ENCODE measurements at regions not wholly inside any gene's neighbourhood (a gene's known extent, or its start where the extent isn't known, plus 50 kb on each side); places are given as distances from the start of the nearest gene placed in this dataset.

DNA sequence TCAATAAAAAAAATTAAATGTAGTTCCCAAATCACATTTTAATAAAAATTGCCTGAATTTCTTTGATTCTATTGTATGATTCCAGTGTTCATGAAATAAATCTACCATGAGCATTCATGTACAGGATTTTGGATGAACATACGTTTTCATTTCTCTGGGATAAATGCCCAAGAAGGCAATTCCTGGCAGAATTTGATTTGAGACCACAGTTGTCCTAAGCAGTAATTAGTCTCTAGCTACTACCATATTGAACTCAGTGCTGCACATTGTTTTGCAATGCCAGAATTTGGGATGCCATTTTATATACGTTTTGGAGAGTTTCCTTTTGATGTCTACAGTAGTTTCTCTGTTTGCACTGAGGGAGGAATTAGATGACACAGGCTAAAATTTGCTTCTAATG is 265.3 kb upstream of the HS3ST5 start:
- TF ChIP-seq BCL11A (IDR thresholded peaks at IDR 0.05; ENCODE audit: low read depth in 2 of 2, low read length in 2 of 2) (no peak), KDM5A (IDR thresholded peaks at IDR 0.05; ENCODE audit: low read length) (no peak), SIN3A (conservative IDR thresholded peaks at IDR 0.05 in 1 of 2, IDR thresholded peaks at IDR 0.05 in 1 of 2; ENCODE audit: low read depth in 1 of 2, low read length in 2 of 2) (no peak), HDAC2 (IDR thresholded peaks at IDR 0.05; ENCODE audit: borderline replicate concordance in 1 of 2, low read depth in 2 of 2, low read length in 2 of 2) (no peak), RBBP5 (IDR thresholded peaks at IDR 0.05; ENCODE audit: borderline replicate concordance, low read depth, low read length) (no peak)
- no peak overlapping the region for H2AFZ ChIP-seq (ENCODE audit: low read length)
- DNase-seq (ENCODE audit: low read depth in 1 of 2, low spot score in 2 of 2) (no peak), FAIRE-seq (no peak)
- no peak overlapping the region for H2BK15ac ChIP-seq (ENCODE audit: low read length)
- no peak overlapping the region for H2BK120ac ChIP-seq (replicated peaks; ENCODE audit: low read depth, low read length)
- H2BK5ac ChIP-seq (ENCODE audit: low read depth, low read length) = no peak overlapping the region
- POLR2A ChIA-PET (ENCODE audit: partially characterized antibody) = no interaction called here
- H3K4ac ChIP-seq (replicated peaks; ENCODE audit: insufficient read length, low read depth, low read length) = no peak overlapping the region
- no peaks in the 10 kb centered on the region for H3K36me3 ChIP-seq (ENCODE audit: control insufficient read depth in 2 of 4, insufficient read depth in 4 of 4, low read length in 3 of 4)
- H4K8ac ChIP-seq (ENCODE audit: extremely low read depth, insufficient read depth, low read length) = no peak overlapping the region
- no peak overlapping the region for H2BK20ac ChIP-seq (ENCODE audit: low read length)
- no peak overlapping the region for H3K27ac ChIP-seq (ENCODE audit: low read depth, low read length)
- no peaks in the 10 kb centered on the region for H3K9me3 ChIP-seq (ENCODE audit: insufficient read depth in 2 of 2, low read depth in 1 of 2, low read length in 1 of 2)
- no peaks in the 10 kb centered on the region for H3K79me1 ChIP-seq (ENCODE audit: low read depth, low read length)
- no peaks in the 10 kb centered on the region for H3K4me1 ChIP-seq (replicated peaks in 1 of 4; ENCODE audit: control insufficient read depth in 3 of 4, insufficient read depth in 4 of 4, low read length in 3 of 4)
- H3K23ac ChIP-seq (ENCODE audit: insufficient read length) = no peak overlapping the region
- no peak overlapping the region for H3K14ac ChIP-seq (ENCODE audit: insufficient read length)
- CTCF ChIA-PET (ENCODE audit: partially characterized antibody) = interaction anchor here (1.0 kb wide), 1 partner anchor 265 kb away, joined by 3 read pairs; the partner anchor contains the start of gene HS3ST5
- no peak overlapping the region for H3K4me3 ChIP-seq (ENCODE audit: extremely low read depth in 1 of 4, insufficient read depth in 2 of 4, low read depth in 3 of 4, low read length in 4 of 4)
- H3K27me3 ChIP-seq (replicated peaks in 1 of 4; ENCODE audit: control insufficient read depth in 3 of 4, extremely low read depth in 1 of 4, insufficient read depth in 3 of 4, low read length in 3 of 4) = no peaks in the 10 kb centered on the region
- H4K20me1 ChIP-seq (replicated peaks in 1 of 2; ENCODE audit: control insufficient read depth in 1 of 2, insufficient read depth in 2 of 2, low read length in 2 of 2) = no peaks in the 10 kb centered on the region
- no peaks in the 10 kb centered on the region for H3K79me2 ChIP-seq (ENCODE audit: control insufficient read depth in 1 of 2, insufficient read depth in 2 of 2, low read length in 2 of 2)
- no peak overlapping the region for H3K18ac ChIP-seq (ENCODE audit: extremely low read depth, low read length)
- H4K5ac ChIP-seq (ENCODE audit: insufficient read length, low read depth, low read length) = no peak overlapping the region
- H3K9ac ChIP-seq (replicated peaks in 1 of 4; ENCODE audit: extremely low read depth in 1 of 4, low read depth in 3 of 4, low read length in 3 of 4) = no peak overlapping the region
- no peak overlapping the region for H4K91ac ChIP-seq (replicated peaks; ENCODE audit: insufficient read length, low read length)
- H3K4me2 ChIP-seq (ENCODE audit: insufficient read depth in 1 of 2, low read depth in 2 of 2, low read length in 2 of 2) = no peak overlapping the region
- H3K56ac ChIP-seq (replicated peaks; ENCODE audit: insufficient read length, low read depth, low read length) = no peak overlapping the region
- no peak overlapping the region for H2AK5ac ChIP-seq (ENCODE audit: low read depth, low read length)
- no peak overlapping the region for H2BK12ac ChIP-seq (ENCODE audit: low read depth, low read length)
- 97% methylated on average over 2 of the region's 2 CpGs; no CpG with 5 or more reads in 1 of the 2 experiments for WGBS, 2 experiments (ENCODE audit: extremely low coverage in 1 of 2, insufficient coverage in 1 of 2, insufficient read length in 1 of 2, insufficient replicate concordance in 2 of 2, low coverage in 1 of 2, low lambda C conversion rate in 2 of 2, missing lambda C conversion rate in 1 of 2)
- H3K23me2 ChIP-seq (ENCODE audit: low read depth, low read length) = no peaks in the 10 kb centered on the region; the same call in 1 of the 2 replicates
